Psoas muscle (tissue), 7 donors: ENCODE measurements at regions not wholly inside any gene's neighbourhood (a gene's known extent, or its start where the extent isn't known, plus 50 kb on each side); places are given as distances from the start of the nearest gene placed in this dataset.

Source experiments
- ATAC-seq, 4 donors: fragments of 200-7000 bp; cut with Tn5 transposase; one replicate each; pipeline ENCODE4 v1.9.1; 2020; ENCODE audit warnings: moderate library complexity in 3 of 4, mild to moderate bottlenecking in 2 of 4
- DNase-seq, 2 donors: peaks; one replicate each; pipeline ENCODE4 v3.0.0-alpha.2; 2020
- H3K27ac ChIP-seq: fragments of 200-600 bp; one replicate; pipeline ENCODE4 v1.8.0; 2022
- H3K27me3 ChIP-seq, 3 donors: fragments of 200-600 bp in 1 of 3; one replicate each; pipeline versions ENCODE4 v1.6.1 to v1.8.0; 2013 to 2022; ENCODE audit warnings: low read length in 2 of 3, mild to moderate bottlenecking in 2 of 3, moderate library complexity in 1 of 3; ENCODE audit not compliant: insufficient read depth in 3 of 3
- H3K36me3 ChIP-seq, 2 donors: fragments of 200-600 bp in 1 of 2; one replicate each; pipeline versions ENCODE4 v1.6.1 to v1.8.0; 2013 to 2022; ENCODE audit warnings: low read depth in 1 of 2, mild to moderate bottlenecking in 1 of 2, moderate library complexity in 1 of 2; ENCODE audit not compliant: insufficient read depth in 1 of 2
- H3K4me1 ChIP-seq: fragments of 200-600 bp; one replicate; pipeline ENCODE4 v1.8.0; 2022
- H3K4me3 ChIP-seq: fragments of 200-600 bp; one replicate; pipeline ENCODE4 v1.8.0; 2022; ENCODE audit warnings: mild to moderate bottlenecking
- H3K9me3 ChIP-seq: fragments of 200-600 bp; one replicate; pipeline ENCODE4 v1.8.0; 2022
- CTCF ChIP-seq: fragments of 200-600 bp; IDR thresholded peaks from one replicate; pipeline ENCODE4 v1.8.0; 2022; ENCODE audit warnings: antibody characterized with exemption
- WGBS, 3 donors: extraction: QIAGEN DNeasy Blood & Tissue Kit; methylation state at CpG; one replicate each; pipeline versions ENCODE4 v1.1.6 to v1.1.7; 2013; 5-methylcytosine and 5-hydroxymethylcytosine counted together
- intact Hi-C, 2 donors: fragments of 100-400 bp; cut with DNase I; formaldehyde crosslinking; loops; one replicate each; pipeline versions ENCODE4 v1.11.0 to v1.14.2; 2022
- donor health status: healthy with polysubstance abuse.
- donor health status: DM: no; HTN: no; CAD: no; lungs with moderate emphysema.
- donor health status: Bipolar disorder and iron deficiency.
- donor health status: healthy.
- donor health status: DM: yes; HTN: yes; CAD: no.
- donor health status: DM: no; HTN: no; CAD: no.
- donor health status: DM: yes; HTN: yes; CAD: no.

DNA sequence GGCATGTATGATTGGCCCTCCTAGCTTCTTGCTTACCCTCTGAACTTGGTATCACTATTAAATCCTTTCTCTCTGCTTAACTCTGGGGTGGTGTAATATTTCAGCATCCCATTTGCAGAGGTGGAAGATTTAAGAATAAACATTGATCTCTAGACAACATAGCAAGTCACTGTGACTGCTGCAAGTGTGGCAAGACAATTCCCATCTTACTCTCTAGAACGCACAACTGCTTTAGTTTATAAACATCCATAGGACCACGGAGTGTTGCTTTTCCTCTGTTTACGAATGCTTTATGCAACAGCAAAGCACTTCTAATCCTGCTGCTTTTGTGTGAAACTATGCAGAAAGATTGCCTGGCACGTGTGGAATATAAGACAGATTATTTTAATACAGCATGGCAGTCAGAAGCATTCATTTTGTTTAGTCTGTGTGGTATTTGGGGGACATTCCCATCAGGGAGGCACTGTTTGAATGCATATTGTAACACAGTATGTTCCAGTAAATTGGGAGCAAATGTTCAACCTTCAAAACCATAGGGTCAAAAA is 338.9 kb upstream of the TMCO5A start:
- no peaks in the 10 kb centered on the region for H3K9me3 ChIP-seq
- no peak for TF ChIP-seq CTCF
- DNase-seq (no peak), ATAC-seq (no peak)
- no peaks in the 10 kb centered on the region for H3K4me1 ChIP-seq
- H3K36me3 ChIP-seq, result no peaks in the 10 kb centered on the region
- WGBS, 3 donors, result 18 to 36% (median 32%) methylated on average over 4 of the region's 4 CpGs
- H3K4me3 ChIP-seq, result no peak overlapping the region
- H3K27me3 ChIP-seq, result no peaks in the 10 kb centered on the region
- intact Hi-C loops, result no loop called here
- no peak overlapping the region for H3K27ac ChIP-seq

DNA sequence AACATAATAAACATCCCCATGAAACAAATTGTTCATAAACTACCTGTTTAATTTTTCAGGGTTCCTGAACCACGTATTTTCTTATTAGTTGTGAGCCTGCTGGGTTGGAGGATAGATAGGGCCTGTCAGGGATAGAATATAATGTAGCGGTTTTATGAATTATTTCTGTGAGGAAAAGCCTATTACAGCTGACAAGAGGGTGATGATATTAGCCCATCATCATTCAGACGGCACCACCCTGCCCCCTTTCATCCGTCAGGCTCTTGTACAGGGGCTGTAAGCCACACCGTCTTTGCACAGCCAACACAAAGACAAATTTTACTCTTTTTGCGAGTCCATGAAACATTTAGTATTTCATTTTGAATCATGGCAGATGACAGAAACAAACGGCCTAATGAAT is 335.3 kb upstream of the TMCO5A start:
- TF ChIP-seq CTCF, result no peak
- ATAC-seq (no peak), DNase-seq (no peak)
- WGBS, 3 donors, result 75 to 82% (median 80%) methylated on average over 7 of the region's 7 CpGs
- no peaks in the 10 kb centered on the region for H3K27me3 ChIP-seq
- no peak overlapping the region for H3K4me3 ChIP-seq
- H3K36me3 ChIP-seq, result no peaks in the 10 kb centered on the region
- intact Hi-C loops, result no loop called here
- no peaks in the 10 kb centered on the region for H3K9me3 ChIP-seq
- H3K4me1 ChIP-seq, result no peaks in the 10 kb centered on the region
- no peak overlapping the region for H3K27ac ChIP-seq

GRCh38 chr15:37616215-37616614 is 318.2 kb upstream of the TMCO5A start:
- Histone ChIP-seq H3K4me3 (no peak overlapping the region), H3K36me3 (no peaks in the 10 kb centered on the region), H3K27ac (no peak overlapping the region), H3K27me3 (no peaks in the 10 kb centered on the region), H3K9me3 (no peaks in the 10 kb centered on the region), H3K4me1 (no peaks in the 10 kb centered on the region)
- WGBS, 3 donors, result 38 to 59% (median 42%) methylated on average over 1 of the region's 1 CpG
- TF ChIP-seq CTCF, result no peak
- intact Hi-C loops, result no loop called here
- DNase-seq (no peak), ATAC-seq (no peak)

DNA sequence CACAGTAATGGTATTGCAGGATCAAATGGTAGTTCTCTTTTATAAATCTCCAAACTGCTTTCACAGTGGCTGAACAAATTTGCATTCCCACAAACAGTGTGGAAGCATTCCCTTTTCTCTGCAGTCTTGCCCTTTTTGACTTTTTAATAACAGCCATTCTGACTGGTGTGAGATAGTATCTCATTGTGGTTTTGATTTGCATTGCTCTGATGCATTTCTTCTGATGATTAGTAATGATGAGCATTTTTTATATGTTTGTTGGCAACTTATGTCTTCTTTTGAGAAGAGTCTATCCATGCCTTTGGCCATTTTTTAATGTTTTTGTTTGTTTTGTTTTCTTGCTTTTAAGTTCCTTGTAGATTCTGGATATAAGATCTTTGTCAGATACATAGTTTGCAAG is 316.1 kb upstream of the TMCO5A start:
- ATAC-seq (no peak), DNase-seq (no peak)
- H3K4me3 ChIP-seq, result no peak overlapping the region
- intact Hi-C loops, result no loop called here
- TF ChIP-seq CTCF, result no peak
- H3K9me3 ChIP-seq, result no peaks in the 10 kb centered on the region
- H3K4me1 ChIP-seq, result no peaks in the 10 kb centered on the region
- H3K27ac ChIP-seq, result no peak overlapping the region
- no peaks in the 10 kb centered on the region for H3K27me3 ChIP-seq
- H3K36me3 ChIP-seq, result no peaks in the 10 kb centered on the region

GRCh38 chr15:37619358-37620042 is 314.9 kb upstream of the TMCO5A start:
- H3K4me3 ChIP-seq, result no peak overlapping the region
- TF ChIP-seq CTCF, result no peak
- intact Hi-C loops, result no loop called here
- no peaks in the 10 kb centered on the region for H3K4me1 ChIP-seq
- H3K9me3 ChIP-seq, result no peaks in the 10 kb centered on the region
- ATAC-seq, result no peak
- H3K27ac ChIP-seq, result no peak overlapping the region
- H3K27me3 ChIP-seq, result no peaks in the 10 kb centered on the region
- no peak for DNase-seq
- no peaks in the 10 kb centered on the region for H3K36me3 ChIP-seq
- WGBS, 3 donors, result 88 to 95% (median 92%) methylated on average over 2 of the region's 2 CpGs
